ENCODE measurements at regions not wholly inside any gene's neighbourhood (a gene's known extent, or its start where the extent isn't known, plus 50 kb on each side); places are given as distances from the start of the nearest gene placed in this dataset.

DNA sequence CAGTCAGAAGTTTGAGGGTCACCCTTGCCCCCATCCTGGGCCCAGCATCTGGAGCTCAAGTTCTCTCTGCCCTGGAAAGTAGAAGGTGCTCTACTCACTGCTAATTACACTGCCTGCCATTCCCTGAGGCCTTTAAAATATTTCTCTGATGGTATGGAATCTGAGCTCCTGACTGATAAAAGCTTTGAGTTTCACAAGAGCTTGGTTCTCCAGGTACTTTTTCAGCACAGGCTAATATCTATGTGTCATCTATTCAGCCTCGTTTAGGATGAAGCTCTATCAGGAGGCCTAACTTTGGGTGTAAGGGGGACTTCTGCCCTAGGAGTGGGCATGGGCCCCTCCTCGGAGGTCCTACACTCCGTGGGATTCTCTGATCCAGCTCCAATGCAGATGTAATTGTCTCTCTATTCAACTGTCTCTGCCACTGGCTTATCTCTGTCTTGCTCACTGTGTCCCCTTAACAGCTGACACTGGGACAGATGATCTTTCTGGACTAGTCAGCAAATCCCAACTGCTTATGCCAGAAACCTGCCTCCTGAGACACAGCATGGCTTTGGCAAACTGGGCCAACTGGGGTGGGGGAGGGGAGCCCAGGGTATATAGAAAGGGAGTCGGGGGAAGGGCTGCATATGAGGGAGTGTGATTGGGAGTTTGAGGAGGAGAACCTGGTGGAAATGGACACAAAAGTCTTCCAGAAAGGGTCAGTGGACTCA lies 104.2 kb upstream of the GADD45A start:
- Histone ChIP-seq H3K27ac (ENCODE audit: insufficient read depth, low read length) (no peak overlapping the region), H3K27me3 (ENCODE audit: control insufficient read depth, insufficient read depth, low read length) (no peaks in the 10 kb centered on the region), H2AFZ (ENCODE audit: low read length) (no peak overlapping the region), H3K4me3 (replicated peaks in 1 of 4; ENCODE audit: control extremely low read depth in 1 of 4, insufficient read depth in 1 of 4, low read depth in 3 of 4, low read length in 4 of 4) (no peak overlapping the region), H3K9ac (ENCODE audit: insufficient read depth, low read length) (no peak overlapping the region), H3K4me1 (ENCODE audit: control insufficient read depth, extremely low read depth, insufficient read depth, low read length) (no peaks in the 10 kb centered on the region), H4K20me1 (ENCODE audit: control insufficient read depth, extremely low read depth, insufficient read depth, low read length) (no peaks in the 10 kb centered on the region), H3K79me2 (ENCODE audit: control insufficient read depth, insufficient read depth, low read length) (no peaks in the 10 kb centered on the region), H3K36me3 (ENCODE audit: control insufficient read depth, insufficient read depth, low read length) (no peaks in the 10 kb centered on the region), H3K9me3 (ENCODE audit: control insufficient read depth, insufficient read depth, low read depth, low read length) (no peaks in the 10 kb centered on the region), H3K4me2 (ENCODE audit: extremely low read depth, insufficient read depth, low read length) (no peak overlapping the region)
- TF ChIP-seq EZH2 (IDR thresholded peaks at IDR 0.05; ENCODE audit: low read length, missing control alignments) = no peak
- TF ChIP-seq, protein P1, sequence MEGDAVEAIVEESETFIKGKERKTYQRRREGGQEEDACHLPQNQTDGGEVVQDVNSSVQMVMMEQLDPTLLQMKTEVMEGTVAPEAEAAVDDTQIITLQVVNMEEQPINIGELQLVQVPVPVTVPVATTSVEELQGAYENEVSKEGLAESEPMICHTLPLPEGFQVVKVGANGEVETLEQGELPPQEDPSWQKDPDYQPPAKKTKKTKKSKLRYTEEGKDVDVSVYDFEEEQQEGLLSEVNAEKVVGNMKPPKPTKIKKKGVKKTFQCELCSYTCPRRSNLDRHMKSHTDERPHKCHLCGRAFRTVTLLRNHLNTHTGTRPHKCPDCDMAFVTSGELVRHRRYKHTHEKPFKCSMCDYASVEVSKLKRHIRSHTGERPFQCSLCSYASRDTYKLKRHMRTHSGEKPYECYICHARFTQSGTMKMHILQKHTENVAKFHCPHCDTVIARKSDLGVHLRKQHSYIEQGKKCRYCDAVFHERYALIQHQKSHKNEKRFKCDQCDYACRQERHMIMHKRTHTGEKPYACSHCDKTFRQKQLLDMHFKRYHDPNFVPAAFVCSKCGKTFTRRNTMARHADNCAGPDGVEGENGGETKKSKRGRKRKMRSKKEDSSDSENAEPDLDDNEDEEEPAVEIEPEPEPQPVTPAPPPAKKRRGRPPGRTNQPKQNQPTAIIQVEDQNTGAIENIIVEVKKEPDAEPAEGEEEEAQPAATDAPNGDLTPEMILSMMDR (conservative IDR thresholded peaks at IDR 0.05 in 1 of 2, IDR thresholded peaks at IDR 0.05 in 1 of 2; ENCODE audit: low read depth in 1 of 2, low read length in 2 of 2) = no peak
- DNase-seq (ENCODE audit: low read depth in 2 of 2) = no peak

DNA sequence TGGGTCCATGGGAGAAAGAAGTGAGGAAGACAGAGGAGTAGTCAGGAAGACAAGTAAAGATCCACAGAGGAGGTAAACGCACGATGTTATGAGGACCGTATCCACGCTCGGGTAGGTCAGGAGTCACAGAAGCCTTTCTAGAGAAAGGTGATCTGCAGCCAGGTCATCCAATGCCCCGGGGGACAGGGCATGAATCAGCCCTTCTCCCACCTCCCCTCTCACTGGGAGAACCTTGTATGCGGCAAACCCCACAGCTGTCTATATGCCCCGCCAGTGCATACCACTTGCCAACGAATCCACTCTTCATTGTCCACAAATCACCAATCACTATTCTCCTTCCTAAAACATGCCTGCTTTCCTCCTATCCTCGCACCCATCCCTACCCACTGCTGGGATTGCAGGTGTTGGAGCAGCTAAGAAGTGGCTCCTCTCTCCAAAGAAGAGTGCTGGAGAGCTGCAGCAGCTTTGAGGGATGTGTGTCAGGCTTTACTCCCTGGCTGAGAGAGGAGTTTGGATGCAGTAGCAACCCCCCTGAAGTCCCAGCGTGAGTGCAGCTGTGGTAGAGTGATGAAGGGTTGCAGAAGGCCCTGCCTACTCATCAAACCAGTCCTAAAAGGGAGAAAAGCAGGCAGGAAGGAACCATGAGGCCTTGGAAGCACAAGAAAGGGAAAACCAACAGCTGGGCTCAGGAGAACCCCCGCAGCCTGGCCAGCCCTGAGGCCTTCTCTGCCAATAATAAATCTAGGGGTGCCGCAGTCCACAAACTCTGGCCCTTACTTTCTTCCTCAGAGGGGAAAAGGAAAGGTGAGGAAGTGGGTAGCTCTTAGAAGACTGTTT lies 102.2 kb upstream of the GADD45A start:
- no peak overlapping the region for H3K27ac ChIP-seq (ENCODE audit: insufficient read depth, low read length)
- peak in 1 of 2 donors; percentile 14 for DNase-seq (ENCODE audit: low read depth in 2 of 2)
- H2AFZ ChIP-seq (ENCODE audit: low read length) = no peak overlapping the region

DNA sequence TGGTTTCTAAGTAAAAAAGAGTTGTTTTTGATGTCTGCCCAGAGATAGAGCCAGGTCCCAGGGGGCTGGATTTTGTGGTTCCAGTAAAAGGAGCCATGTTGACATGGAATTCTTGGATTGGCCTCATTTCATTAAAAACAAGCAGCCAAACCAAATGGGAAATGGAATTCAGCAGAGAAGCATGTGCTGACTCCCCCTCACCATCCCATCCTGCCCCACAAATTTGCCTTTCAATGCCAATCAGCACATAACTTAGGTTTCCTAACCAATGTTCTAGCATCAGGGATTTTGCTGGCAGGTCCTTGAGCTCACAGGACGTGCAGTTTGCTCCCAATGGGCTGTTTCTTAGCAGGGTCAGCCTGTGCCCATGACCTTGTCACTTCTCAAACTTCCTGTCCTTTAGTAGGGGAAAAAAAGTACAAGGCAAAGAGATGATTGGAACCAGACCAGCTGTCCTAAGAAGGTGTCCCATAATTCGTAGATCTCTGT lies 101.5 kb upstream of the GADD45A start:
- peaks cover 2% of the 10 kb centered on the region for H3K4me1 ChIP-seq (ENCODE audit: control insufficient read depth, extremely low read depth, insufficient read depth, low read length)
- TF ChIP-seq EZH2 (IDR thresholded peaks at IDR 0.05; ENCODE audit: low read length, missing control alignments) = no peak
- TF ChIP-seq, protein P1 (conservative IDR thresholded peaks at IDR 0.05 in 1 of 2, IDR thresholded peaks at IDR 0.05 in 1 of 2; ENCODE audit: low read depth in 1 of 2, low read length in 2 of 2) = no peak
- no peak overlapping the region for H3K27ac ChIP-seq (ENCODE audit: insufficient read depth, low read length)
- no peaks in the 10 kb centered on the region for H3K79me2 ChIP-seq (ENCODE audit: control insufficient read depth, insufficient read depth, low read length)
- H2AFZ ChIP-seq (ENCODE audit: low read length) = no peak overlapping the region
- DNase-seq (ENCODE audit: low read depth in 2 of 2) = peak in 1 of 2 donors; percentile 54
- H3K4me3 ChIP-seq (replicated peaks in 1 of 4; ENCODE audit: control extremely low read depth in 1 of 4, insufficient read depth in 1 of 4, low read depth in 3 of 4, low read length in 4 of 4) = no peak overlapping the region
- H3K9me3 ChIP-seq (ENCODE audit: control insufficient read depth, insufficient read depth, low read depth, low read length) = no peaks in the 10 kb centered on the region
- H3K27me3 ChIP-seq (ENCODE audit: control insufficient read depth, insufficient read depth, low read length) = no peaks in the 10 kb centered on the region
- no peak overlapping the region for H3K4me2 ChIP-seq (ENCODE audit: extremely low read depth, insufficient read depth, low read length)
- no peak overlapping the region for H3K9ac ChIP-seq (ENCODE audit: insufficient read depth, low read length)
- H4K20me1 ChIP-seq (ENCODE audit: control insufficient read depth, extremely low read depth, insufficient read depth, low read length) = no peaks in the 10 kb centered on the region
- no peaks in the 10 kb centered on the region for H3K36me3 ChIP-seq (ENCODE audit: control insufficient read depth, insufficient read depth, low read length)

More for the DNA sequence above, 102.2 kb upstream of the GADD45A start:
- H3K4me3 ChIP-seq (replicated peaks in 1 of 4; ENCODE audit: control extremely low read depth in 1 of 4, insufficient read depth in 1 of 4, low read depth in 3 of 4, low read length in 4 of 4) = no peak overlapping the region
- no peaks in the 10 kb centered on the region for H3K79me2 ChIP-seq (ENCODE audit: control insufficient read depth, insufficient read depth, low read length)
- H3K9me3 ChIP-seq (ENCODE audit: control insufficient read depth, insufficient read depth, low read depth, low read length) = no peaks in the 10 kb centered on the region
- no peaks in the 10 kb centered on the region for H3K36me3 ChIP-seq (ENCODE audit: control insufficient read depth, insufficient read depth, low read length)
- no peak for TF ChIP-seq EZH2 (IDR thresholded peaks at IDR 0.05; ENCODE audit: low read length, missing control alignments)
- TF ChIP-seq, protein P1 (conservative IDR thresholded peaks at IDR 0.05 in 1 of 2, IDR thresholded peaks at IDR 0.05 in 1 of 2; ENCODE audit: low read depth in 1 of 2, low read length in 2 of 2) = no peak
- no peak overlapping the region for H3K9ac ChIP-seq (ENCODE audit: insufficient read depth, low read length)
- no peaks in the 10 kb centered on the region for H3K27me3 ChIP-seq (ENCODE audit: control insufficient read depth, insufficient read depth, low read length)
- H3K4me1 ChIP-seq (ENCODE audit: control insufficient read depth, extremely low read depth, insufficient read depth, low read length) = peaks cover 2% of the 10 kb centered on the region
- H4K20me1 ChIP-seq (ENCODE audit: control insufficient read depth, extremely low read depth, insufficient read depth, low read length) = no peaks in the 10 kb centered on the region
- H3K4me2 ChIP-seq (ENCODE audit: extremely low read depth, insufficient read depth, low read length) = no peak overlapping the region

Measured in fibroblast of lung (primary cell).